Upper lobe of right lung (tissue), 1 donor: ENCODE measurements at regions not wholly inside any gene's neighbourhood (a gene's known extent, or its start where the extent isn't known, plus 50 kb on each side); places are given as distances from the start of the nearest gene placed in this dataset.

ENCODE experiments used
- ATAC-seq: fragments of 200-7000 bp; cut with Tn5 transposase; one replicate; pipeline ENCODE4 v1.9.1; 2020; ENCODE audit warnings: mild to moderate bottlenecking, moderate library complexity
- DNase-seq: peaks from one replicate; pipeline ENCODE4 v3.0.0-alpha.2; 2020
- H3K27ac ChIP-seq: fragments of 200-600 bp; one replicate; pipeline ENCODE4 v1.8.0; 2022
- H3K27me3 ChIP-seq: fragments of 200-600 bp; one replicate; pipeline ENCODE4 v1.8.0; 2022; ENCODE audit warnings: mild to moderate bottlenecking
- H3K36me3 ChIP-seq: fragments of 200-600 bp; one replicate; pipeline ENCODE4 v1.8.0; 2022
- H3K4me1 ChIP-seq: fragments of 200-600 bp; one replicate; pipeline ENCODE4 v1.8.0; 2022
- H3K4me3 ChIP-seq: fragments of 200-600 bp; one replicate; pipeline ENCODE4 v1.8.0; 2022; ENCODE audit warnings: mild to moderate bottlenecking
- H3K9me3 ChIP-seq: fragments of 200-600 bp; one replicate; pipeline ENCODE4 v1.8.0; 2022
- intact Hi-C: fragments of 100-400 bp; cut with DNase I; formaldehyde crosslinking; loops from one replicate; pipeline ENCODE4 v1.11.0; 2022
- TF ChIP-seq, protein P1 (sequence below): fragments of 200-600 bp; IDR thresholded peaks from one replicate; pipeline ENCODE4 v1.8.0; 2022; ENCODE audit warnings: antibody characterized with exemption
- donor health status: DM: no; HTN: yes; CAD: no; lungs with severe emphysema.

DNA sequence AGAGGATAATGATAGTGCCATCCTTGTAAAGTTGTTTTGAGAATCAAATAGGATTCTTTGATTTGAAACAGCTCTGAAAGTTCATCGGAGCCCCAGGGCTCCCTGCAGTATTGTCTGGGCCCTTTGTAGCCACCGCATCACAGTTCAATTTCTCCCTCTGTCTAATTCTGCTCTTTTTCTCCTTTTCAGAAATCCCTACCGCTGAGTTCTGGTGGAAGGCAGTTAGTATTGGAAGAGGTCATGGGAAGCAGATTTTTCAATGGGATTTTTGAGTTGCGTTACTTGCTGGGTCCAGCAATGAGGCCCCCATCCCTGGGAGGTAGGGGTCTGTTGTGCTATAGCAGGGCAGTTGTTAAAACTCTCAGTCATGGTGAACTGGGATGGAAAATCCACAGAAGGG, 101.0 kb upstream of the DISP3 start:
- Histone ChIP-seq H3K36me3 (no peaks in the 10 kb centered on the region), H3K9me3 (no peaks in the 10 kb centered on the region), H3K4me1 (no peaks in the 10 kb centered on the region), H3K27me3 (no peaks in the 10 kb centered on the region), H3K27ac (no peak overlapping the region), H3K4me3 (no peak overlapping the region)
- ATAC-seq = no peak
- intact Hi-C loops = no loop called here
- no peak for DNase-seq
- TF ChIP-seq, protein P1, sequence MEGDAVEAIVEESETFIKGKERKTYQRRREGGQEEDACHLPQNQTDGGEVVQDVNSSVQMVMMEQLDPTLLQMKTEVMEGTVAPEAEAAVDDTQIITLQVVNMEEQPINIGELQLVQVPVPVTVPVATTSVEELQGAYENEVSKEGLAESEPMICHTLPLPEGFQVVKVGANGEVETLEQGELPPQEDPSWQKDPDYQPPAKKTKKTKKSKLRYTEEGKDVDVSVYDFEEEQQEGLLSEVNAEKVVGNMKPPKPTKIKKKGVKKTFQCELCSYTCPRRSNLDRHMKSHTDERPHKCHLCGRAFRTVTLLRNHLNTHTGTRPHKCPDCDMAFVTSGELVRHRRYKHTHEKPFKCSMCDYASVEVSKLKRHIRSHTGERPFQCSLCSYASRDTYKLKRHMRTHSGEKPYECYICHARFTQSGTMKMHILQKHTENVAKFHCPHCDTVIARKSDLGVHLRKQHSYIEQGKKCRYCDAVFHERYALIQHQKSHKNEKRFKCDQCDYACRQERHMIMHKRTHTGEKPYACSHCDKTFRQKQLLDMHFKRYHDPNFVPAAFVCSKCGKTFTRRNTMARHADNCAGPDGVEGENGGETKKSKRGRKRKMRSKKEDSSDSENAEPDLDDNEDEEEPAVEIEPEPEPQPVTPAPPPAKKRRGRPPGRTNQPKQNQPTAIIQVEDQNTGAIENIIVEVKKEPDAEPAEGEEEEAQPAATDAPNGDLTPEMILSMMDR = no peak

DNA sequence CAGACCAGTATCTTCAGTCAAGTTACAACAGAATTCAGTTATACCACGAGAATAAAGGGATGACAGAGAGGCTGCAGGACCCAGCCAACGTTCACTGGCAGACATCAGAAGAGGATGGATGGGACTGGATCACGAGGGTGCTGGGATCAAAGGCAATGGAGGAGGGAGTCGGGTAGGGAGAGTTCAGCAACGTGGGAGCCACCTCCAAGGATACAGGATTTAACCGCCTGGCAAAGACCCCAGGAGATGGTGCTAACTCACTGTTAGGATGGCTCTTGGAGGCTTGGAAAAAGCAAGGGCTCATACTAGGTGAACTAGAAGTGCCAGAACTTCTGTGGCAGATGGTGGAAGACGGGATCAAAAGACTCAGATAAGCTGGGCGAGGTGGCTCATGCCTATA, 99.1 kb upstream of the DISP3 start:
- H3K27me3 ChIP-seq = peaks cover 4% of the 10 kb centered on the region
- no peak for ATAC-seq
- H3K36me3 ChIP-seq = no peaks in the 10 kb centered on the region
- no peak overlapping the region for H3K4me3 ChIP-seq
- no peaks in the 10 kb centered on the region for H3K9me3 ChIP-seq
- intact Hi-C loops = no loop called here
- H3K4me1 ChIP-seq = no peaks in the 10 kb centered on the region
- no peak overlapping the region for H3K27ac ChIP-seq
- TF ChIP-seq, protein P1 = no peak
- DNase-seq = no peak

DNA sequence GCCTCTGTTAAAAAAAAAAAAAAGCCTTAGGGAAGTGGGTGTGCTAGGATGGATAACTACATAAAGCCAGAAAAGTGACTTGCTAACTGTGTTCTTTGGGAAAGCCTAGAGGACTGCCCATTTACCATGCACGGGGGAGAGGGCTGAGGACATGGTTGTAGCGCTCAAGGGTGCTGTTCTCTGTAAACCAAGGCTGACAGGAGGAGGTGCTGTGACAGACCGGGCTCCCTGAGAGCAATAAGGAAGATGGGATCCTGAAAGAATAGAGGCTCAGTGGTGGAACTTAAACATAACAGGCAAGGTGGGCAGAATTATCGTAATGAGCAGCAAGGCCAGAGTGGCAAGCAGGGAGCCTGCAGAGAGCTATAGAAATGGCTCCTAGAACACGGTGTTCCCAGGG, 98.5 kb upstream of the DISP3 start:
- Histone ChIP-seq H3K27me3 (peaks cover 4% of the 10 kb centered on the region), H3K4me3 (no peak overlapping the region), H3K4me1 (no peaks in the 10 kb centered on the region), H3K27ac (no peak overlapping the region), H3K36me3 (no peaks in the 10 kb centered on the region), H3K9me3 (no peaks in the 10 kb centered on the region)
- intact Hi-C loops = no loop called here
- TF ChIP-seq, protein P1 = no peak
- ATAC-seq (no peak), DNase-seq (no peak)

DNA sequence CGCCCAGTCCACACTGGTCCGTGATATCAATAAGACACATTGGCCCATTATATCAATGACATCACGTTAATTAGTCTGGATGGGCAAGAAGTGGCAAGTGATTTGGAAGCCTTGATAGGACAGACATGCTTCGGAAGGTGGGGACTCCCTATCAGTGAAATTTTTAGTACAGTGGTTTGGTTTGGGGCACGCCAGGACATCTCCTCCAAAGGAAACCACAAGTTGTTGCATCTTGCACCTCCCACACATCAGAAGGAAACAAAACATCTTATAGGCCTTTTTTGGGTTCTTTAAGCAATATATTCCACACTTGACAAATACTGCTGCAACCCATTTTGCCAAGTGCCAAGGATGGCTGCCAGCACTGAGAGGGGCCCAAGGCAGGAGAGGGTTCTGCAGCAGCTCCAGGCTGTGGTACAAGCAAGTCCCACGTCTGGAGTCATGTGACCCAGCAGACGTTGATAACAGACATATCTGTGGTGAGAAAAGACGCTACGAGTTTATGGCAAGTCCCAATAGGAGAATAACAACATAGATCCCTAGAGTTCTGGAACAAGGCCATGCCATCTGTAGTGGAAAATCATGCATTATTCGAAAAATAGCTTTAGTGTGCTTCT, 95.3 kb upstream of the DISP3 start:
- Histone ChIP-seq H3K4me1 (no peaks in the 10 kb centered on the region), H3K9me3 (no peaks in the 10 kb centered on the region), H3K27me3 (peaks cover 14% of the 10 kb centered on the region), H3K36me3 (no peaks in the 10 kb centered on the region), H3K4me3 (no peak overlapping the region), H3K27ac (no peak overlapping the region)
- TF ChIP-seq, protein P1 = no peak
- no peak for DNase-seq
- ATAC-seq = no peak
- intact Hi-C loops = no loop called here

DNA sequence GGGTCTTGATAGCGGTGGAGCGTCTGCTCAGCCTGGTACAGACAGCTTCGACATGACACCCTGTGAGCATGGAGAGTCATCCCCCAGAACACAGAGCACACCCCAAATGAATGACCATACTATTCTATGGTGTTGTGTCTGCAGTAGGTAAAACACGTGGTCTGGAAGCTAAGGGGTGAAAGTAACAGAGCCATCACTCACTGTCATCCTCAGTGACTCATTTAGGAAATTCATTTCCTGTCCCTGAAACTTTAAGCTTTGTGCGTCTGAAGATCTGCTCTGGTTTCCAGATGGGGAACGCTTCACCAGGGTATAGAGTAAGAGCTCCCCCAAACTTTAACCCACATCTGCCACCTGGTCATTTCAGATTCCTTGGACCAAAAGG, 94.8 kb upstream of the DISP3 start:
- Histone ChIP-seq H3K27me3 (peaks cover 14% of the 10 kb centered on the region), H3K27ac (no peak overlapping the region), H3K36me3 (no peaks in the 10 kb centered on the region), H3K4me3 (no peak overlapping the region), H3K4me1 (no peaks in the 10 kb centered on the region), H3K9me3 (no peaks in the 10 kb centered on the region)
- TF ChIP-seq, protein P1 = no peak
- DNase-seq (no peak), ATAC-seq (no peak)
- intact Hi-C loops = no loop called here

DNA sequence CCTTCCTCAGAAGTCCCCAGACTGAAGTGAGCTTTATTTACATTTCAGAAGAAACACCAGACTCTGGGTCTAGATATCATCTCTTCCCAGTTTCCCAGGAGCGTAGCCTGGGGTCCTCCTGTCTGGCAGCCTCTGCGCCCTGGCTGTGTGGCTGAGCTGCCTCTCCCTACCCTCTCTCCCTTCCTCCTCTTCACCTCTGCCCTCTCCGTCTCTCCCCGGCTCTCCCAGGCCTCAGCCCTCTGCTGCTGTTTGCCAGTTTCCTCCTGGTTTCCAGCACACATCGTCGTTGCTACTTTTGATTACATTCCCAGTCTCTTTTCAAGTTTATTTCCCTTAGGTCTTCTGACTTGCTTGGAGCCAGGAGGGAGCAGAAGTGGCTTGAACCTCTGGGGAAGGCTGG, 91.1 kb upstream of the DISP3 start:
- intact Hi-C loops = no loop called here
- H3K4me1 ChIP-seq = no peaks in the 10 kb centered on the region
- DNase-seq (no peak), ATAC-seq (no peak)
- H3K36me3 ChIP-seq = no peaks in the 10 kb centered on the region
- H3K4me3 ChIP-seq = no peak overlapping the region
- H3K9me3 ChIP-seq = no peaks in the 10 kb centered on the region
- no peak overlapping the region for H3K27ac ChIP-seq
- TF ChIP-seq, protein P1 = no peak
- peaks cover 18% of the 10 kb centered on the region for H3K27me3 ChIP-seq
